SKM-1 treated with dmso at 0.1 percent for 144 hours (cell line): ENCODE measurements at regions not wholly inside any gene's neighbourhood (a gene's known extent, or its start where the extent isn't known, plus 50 kb on each side); places are given as distances from the start of the nearest gene placed in this dataset.
"Not testable (repeated sequence)": the region's sequence is repeated elsewhere in the genome, so short reads cannot be mapped to it uniquely, and the experiment has no call there.

Experiments
- DNase-seq: peaks from one replicate; lab custom pipeline; 2025; ENCODE audit not compliant: unreplicated experiment; lab: John Stamatoyannopoulos, UW

GRCh38 chr13:87736849-87737385 lies 65.7 kb downstream of the SLITRK5 start:
- DNase-seq, result no peak

- DNase-seq, result no peak
Measured at GRCh38 chr13:87754097-87754496, 82.9 kb downstream of the SLITRK5 start.

DNA sequence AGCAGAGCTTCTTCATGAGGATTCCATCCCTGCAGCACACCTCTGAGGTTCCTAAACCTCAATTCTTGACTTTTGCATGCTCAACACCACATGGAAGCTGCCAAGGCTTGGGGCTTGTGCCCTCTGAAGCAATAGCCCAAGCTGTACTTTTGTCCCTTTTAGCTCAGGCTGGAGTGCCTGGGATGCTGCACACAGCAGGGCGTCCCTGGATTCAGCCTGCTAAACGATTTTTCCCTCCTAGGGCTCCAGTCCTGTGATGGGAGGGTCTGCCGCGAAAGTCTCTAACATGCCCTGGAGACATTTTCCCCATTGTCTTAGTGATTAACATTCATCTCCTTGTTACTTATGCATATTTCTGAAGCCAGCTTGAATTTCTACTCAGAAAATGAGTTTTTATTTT lies 98.3 kb downstream of the SLITRK5 start:
- DNase-seq, result no peak

- DNase-seq, result no peak
Measured at GRCh38 chr13:87777387-87777786, 106.2 kb downstream of the SLITRK5 start.

GRCh38 chr13:87778128-87778527 lies 107.0 kb downstream of the SLITRK5 start:
- DNase-seq, result no peak

DNA sequence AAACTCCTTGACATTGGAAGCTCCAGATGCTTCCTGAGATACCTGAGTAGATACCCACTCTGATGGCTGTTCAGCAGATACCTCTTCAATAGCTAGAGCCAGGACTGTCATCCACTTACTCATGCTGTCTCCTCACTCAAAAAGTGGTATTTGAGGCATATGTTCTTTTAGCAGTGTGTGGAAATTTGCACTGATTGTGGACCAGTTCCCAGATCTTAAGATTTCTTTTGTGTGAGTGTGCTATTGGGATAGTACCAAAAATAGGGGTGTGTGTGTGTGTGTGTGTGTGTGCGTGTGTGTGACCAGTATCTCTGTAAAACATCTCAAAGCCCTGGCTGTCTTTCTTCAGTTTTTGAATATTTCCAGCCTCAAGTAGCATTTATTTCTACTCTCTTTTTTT lies 108.3 kb downstream of the SLITRK5 start:
- DNase-seq, result no peak

- no peak for DNase-seq
Measured at GRCh38 chr13:87783366-87783765, 112.2 kb downstream of the SLITRK5 start.

DNA sequence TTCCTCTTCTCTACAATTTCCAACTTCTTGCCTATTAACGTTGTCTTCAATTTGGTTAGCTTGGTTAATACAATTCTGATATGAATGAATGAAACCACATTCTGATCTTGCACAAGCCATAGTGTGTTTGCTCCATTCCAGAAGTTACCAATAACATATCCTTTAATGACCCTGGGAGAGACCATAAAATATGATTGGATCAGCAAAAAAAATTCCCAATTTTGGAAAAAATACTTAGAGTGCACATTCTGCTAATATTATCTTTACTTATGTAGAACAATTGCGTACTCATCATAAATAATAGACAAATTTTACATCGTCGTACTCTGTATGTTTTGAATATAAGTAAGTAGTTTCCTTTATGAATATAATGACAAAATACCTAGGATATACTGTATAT lies 117.2 kb downstream of the SLITRK5 start:
- DNase-seq, result no peak

GRCh38 chr13:87792878-87793277 lies 121.7 kb downstream of the SLITRK5 start:
- DNase-seq, result no peak

- DNase-seq, result no peak
Measured at GRCh38 chr13:87798536-87798935, 127.4 kb downstream of the SLITRK5 start.

- DNase-seq, result no peak
Measured at GRCh38 chr13:87810391-87810801, 139.2 kb downstream of the SLITRK5 start.

- DNase-seq, result no peak
Measured at GRCh38 chr13:87810920-87811344, 139.8 kb downstream of the SLITRK5 start.

GRCh38 chr13:87814403-87814802 lies 143.2 kb downstream of the SLITRK5 start:
- DNase-seq, result no peak

DNA sequence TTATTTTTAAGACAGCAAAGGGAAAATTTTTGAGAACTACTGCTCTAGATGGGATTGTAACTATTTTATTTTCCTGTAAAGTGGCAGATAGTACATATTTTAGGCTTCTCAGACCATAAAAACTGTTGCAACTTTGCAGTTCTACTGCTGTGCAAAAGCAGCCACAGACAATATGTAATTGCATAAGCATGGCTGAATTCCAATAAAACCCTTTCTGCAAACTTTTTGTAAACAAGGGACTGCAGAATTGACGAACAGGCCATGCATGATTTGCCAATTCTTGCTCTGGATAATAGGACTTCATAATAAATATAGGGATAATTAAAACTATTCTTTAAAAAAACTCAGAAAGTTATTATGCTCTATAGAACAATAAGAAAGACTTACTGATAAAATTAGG lies 149.1 kb downstream of the SLITRK5 start:
- no peak for DNase-seq

- no peak for DNase-seq
Measured at GRCh38 chr13:87821512-87821911, 150.3 kb downstream of the SLITRK5 start.

DNA sequence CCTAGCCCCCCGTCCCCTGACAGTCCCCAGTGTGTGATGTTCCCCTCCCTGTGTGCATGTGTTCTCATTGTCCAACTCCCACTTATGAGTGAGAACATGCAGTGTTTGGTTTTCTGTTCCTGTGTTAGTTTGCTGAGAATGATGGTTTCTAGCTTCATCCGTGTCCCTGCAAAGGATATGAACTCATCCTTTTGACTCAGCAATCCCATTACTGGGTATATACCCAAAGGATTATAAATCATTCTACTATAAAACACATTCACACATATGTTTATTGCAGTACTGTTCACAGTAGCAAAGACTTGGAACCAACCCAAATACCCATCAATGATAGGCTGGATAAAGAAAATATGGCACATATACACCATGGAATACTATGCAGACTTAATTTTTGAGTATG lies 155.1 kb downstream of the SLITRK5 start:
- DNase-seq, result not testable (repeated sequence)

GRCh38 chr13:87827479-87827878 lies 156.3 kb downstream of the SLITRK5 start:
- DNase-seq, result no peak

DNA sequence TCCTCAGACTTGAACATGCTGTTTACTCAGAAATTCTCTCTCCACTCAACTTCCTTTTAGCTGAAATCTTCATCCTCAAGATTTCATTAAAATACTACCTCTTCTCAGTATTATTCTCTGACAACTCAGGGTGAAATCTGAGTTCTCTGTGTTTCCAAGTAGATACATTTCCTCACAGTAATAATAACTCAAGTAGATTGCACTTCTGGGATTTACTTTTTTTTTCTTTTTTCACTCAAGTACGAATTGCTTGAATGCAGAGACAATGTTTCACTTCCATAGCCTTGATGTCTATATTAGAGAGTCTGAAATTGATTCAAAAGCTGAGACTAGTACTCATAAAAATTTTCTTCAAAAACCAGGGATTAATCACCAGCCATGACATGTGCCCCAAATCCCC lies 166.4 kb downstream of the SLITRK5 start:
- no peak for DNase-seq

- no peak for DNase-seq
Measured at GRCh38 chr13:87837946-87838345, 166.8 kb downstream of the SLITRK5 start.

DNA sequence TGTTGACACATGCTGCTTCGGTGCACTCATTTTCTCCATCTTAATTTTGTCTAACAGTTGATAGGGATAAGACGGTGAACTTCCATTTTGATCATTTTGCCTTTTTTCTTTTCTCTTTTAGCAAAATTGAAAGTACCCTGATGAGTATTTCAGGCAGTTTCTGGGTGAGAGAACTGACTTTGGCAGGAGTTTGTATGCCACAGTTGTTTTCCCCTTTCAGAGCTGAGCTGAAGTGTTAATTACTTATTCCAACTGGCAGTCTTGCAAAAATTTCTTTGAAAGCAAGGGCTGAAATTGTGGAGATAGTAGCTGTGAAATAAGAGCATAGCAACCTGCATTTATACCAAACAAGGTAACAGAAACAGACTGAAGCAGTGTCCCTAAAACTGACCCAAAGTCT lies 180.2 kb downstream of the SLITRK5 start:
- DNase-seq, result no peak

GRCh38 chr13:87855553-87855952 lies 184.4 kb downstream of the SLITRK5 start:
- no peak for DNase-seq

GRCh38 chr13:87859261-87859660 lies 188.1 kb downstream of the SLITRK5 start:
- no peak for DNase-seq

- no peak for DNase-seq
Measured at GRCh38 chr13:87867426-87867825, 196.3 kb downstream of the SLITRK5 start.

- no peak for DNase-seq
Measured at GRCh38 chr13:87868731-87869130, 197.6 kb downstream of the SLITRK5 start.
